COR-L47 (cell line): ENCODE measurements at regions not wholly inside any gene's neighbourhood (a gene's known extent, or its start where the extent isn't known, plus 50 kb on each side); places are given as distances from the start of the nearest gene placed in this dataset.

Source experiments
- DNase-seq: peaks from one replicate; lab custom pipeline; 2025; lab: John Stamatoyannopoulos, UW

GRCh38 chr2:45068571-45069140, 59.4 kb upstream of the SIX2 start:
- no peak for DNase-seq

GRCh38 chr2:45067859-45068570, 58.8 kb upstream of the SIX2 start:
- DNase-seq: no peak
